Gastrocnemius medialis (tissue), 4 donors: ENCODE measurements at regions not wholly inside any gene's neighbourhood (a gene's known extent, or its start where the extent isn't known, plus 50 kb on each side); places are given as distances from the start of the nearest gene placed in this dataset.

Experiments
- CTCF ChIP-seq, 5 experiments: fragments of 450-650 bp in 3 of 5; fragments of 200-600 bp in 2 of 5; sonication (generic) in 2 of 5; IDR thresholded peaks in 4 of 5; conservative IDR thresholded peaks in 1 of 5; 1 replicate in 4 of 5; 2 replicates in 1 of 5; pipeline ENCODE4 v1.5.1; 2016 to 2019; ENCODE audit warnings: antibody characterized with exemption in 5 of 5, mild to moderate bottlenecking in 3 of 5, moderate library complexity in 3 of 5
- POLR2A ChIP-seq, 2 donors: fragments of 450-650 bp; IDR thresholded peaks; one replicate each; pipeline ENCODE4 v1.6.1; 2017; ENCODE audit warnings: antibody characterized with exemption in 2 of 2, mild to moderate bottlenecking in 2 of 2, moderate library complexity in 2 of 2

DNA sequence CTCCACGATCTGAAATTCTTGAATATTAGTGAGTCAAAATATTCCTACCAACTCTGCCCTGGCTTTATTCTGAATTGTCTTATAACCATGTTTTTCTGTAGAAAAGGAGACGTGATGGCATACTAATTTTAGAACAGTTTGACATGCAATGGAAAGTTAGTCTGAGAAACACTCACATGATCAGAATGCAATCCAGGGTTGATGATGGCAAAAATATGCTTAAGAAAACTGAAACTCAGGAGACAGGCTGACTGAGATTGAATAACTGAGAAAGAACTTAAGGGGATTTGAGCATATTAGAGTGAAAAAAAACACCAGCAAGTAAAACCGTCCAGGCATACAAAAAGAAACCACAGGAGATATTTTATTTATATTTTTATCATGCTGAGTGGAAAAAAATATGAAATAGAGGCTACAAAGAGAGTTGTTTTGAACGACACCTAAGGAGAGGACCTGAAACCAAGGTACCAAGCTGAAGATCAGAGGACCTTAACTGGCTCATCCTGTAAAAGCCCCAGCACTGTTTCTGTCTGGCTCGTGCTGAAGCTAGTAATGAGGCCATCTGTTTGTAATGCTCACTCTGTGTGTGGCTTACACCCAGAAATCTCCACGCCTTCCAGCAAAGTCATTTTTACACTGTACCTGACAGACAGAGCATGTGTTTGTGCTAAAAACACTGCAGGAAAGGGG is 437.2 kb upstream of the PKDCC start:
- TF ChIP-seq POLR2A (IDR thresholded peaks at IDR 0.05) (no peak), CTCF (IDR thresholded peaks at IDR 0.05 in 4 of 5, conservative IDR thresholded peaks at IDR 0.05 in 1 of 5) (no peak)
